ENCODE measurements at regions not wholly inside any gene's neighbourhood (a gene's known extent, or its start where the extent isn't known, plus 50 kb on each side); places are given as distances from the start of the nearest gene placed in this dataset.

- Histone ChIP-seq H3K27me3 (ENCODE audit: control insufficient read depth in 3 of 3, insufficient read depth in 3 of 3, low read length in 2 of 3) (no peaks in the 10 kb centered on the region), H3K4me3 (no peak overlapping the region), H3K9me3 (ENCODE audit: control insufficient read depth in 4 of 4, insufficient read depth in 3 of 4, low read length in 3 of 4) (no peaks in the 10 kb centered on the region), H3K9ac (ENCODE audit: insufficient read depth in 1 of 2, low read length in 2 of 2) (no peak overlapping the region), H3K27ac (ENCODE audit: low read depth in 1 of 2, low read length in 1 of 2) (no peak overlapping the region), H3K4me1 (ENCODE audit: control insufficient read depth in 5 of 5, insufficient read depth in 5 of 5, low read length in 5 of 5) (peaks cover 0 to 7% (median 0%) of the 10 kb centered on the region in 5 donors), H3K36me3 (ENCODE audit: control insufficient read depth in 4 of 4, insufficient read depth in 4 of 4, low read length in 4 of 4) (no peaks in the 10 kb centered on the region)
- 95 to 96% methylated on average over 1 of the region's 1 CpG for WGBS, 2 donors
- ATAC-seq (ENCODE audit: insufficient read depth, low FRiP score) (no peak), DNase-seq (no peak)
- TF ChIP-seq CTCF (IDR thresholded peaks at IDR 0.05; ENCODE audit: control extremely low read depth, extremely low read depth) = no peak
Measured at GRCh38 chr2:160689441-160689840, 195.8 kb upstream of the RBMS1 start.

- H3K9me3 ChIP-seq (ENCODE audit: control insufficient read depth in 4 of 4, insufficient read depth in 3 of 4, low read length in 3 of 4) = no peaks in the 10 kb centered on the region
- no peak overlapping the region for H3K27ac ChIP-seq (ENCODE audit: low read depth in 1 of 2, low read length in 1 of 2)
- 93 to 96% methylated on average over 2 of the region's 2 CpGs for WGBS, 2 donors
Measured at GRCh38 chr2:160694221-160694620, 200.6 kb upstream of the RBMS1 start.

GRCh38 chr2:160694631-160695030, 201.0 kb upstream of the RBMS1 start:
- no peak for ATAC-seq (ENCODE audit: insufficient read depth, low FRiP score)
- Histone ChIP-seq H3K36me3 (ENCODE audit: control insufficient read depth in 4 of 4, insufficient read depth in 4 of 4, low read length in 4 of 4) (no peaks in the 10 kb centered on the region), H3K4me1 (ENCODE audit: control insufficient read depth in 5 of 5, insufficient read depth in 5 of 5, low read length in 5 of 5) (no peaks in the 10 kb centered on the region), H3K9ac (ENCODE audit: insufficient read depth in 1 of 2, low read length in 2 of 2) (no peak overlapping the region), H3K27me3 (ENCODE audit: control insufficient read depth in 3 of 3, insufficient read depth in 3 of 3, low read length in 2 of 3) (no peaks in the 10 kb centered on the region), H3K4me3 (no peak overlapping the region), H3K9me3 (ENCODE audit: control insufficient read depth in 4 of 4, insufficient read depth in 3 of 4, low read length in 3 of 4) (no peaks in the 10 kb centered on the region), H3K27ac (ENCODE audit: low read depth in 1 of 2, low read length in 1 of 2) (no peak overlapping the region)
- WGBS, 2 donors = 45 to 48% methylated on average over 2 of the region's 2 CpGs
- no peak for DNase-seq
- no peak for TF ChIP-seq CTCF (IDR thresholded peaks at IDR 0.05; ENCODE audit: control extremely low read depth, extremely low read depth)

More at GRCh38 chr2:160694221-160694620, 200.6 kb upstream of the RBMS1 start:
- Histone ChIP-seq H3K4me3 (no peak overlapping the region), H3K27me3 (ENCODE audit: control insufficient read depth in 3 of 3, insufficient read depth in 3 of 3, low read length in 2 of 3) (no peaks in the 10 kb centered on the region), H3K4me1 (ENCODE audit: control insufficient read depth in 5 of 5, insufficient read depth in 5 of 5, low read length in 5 of 5) (no peaks in the 10 kb centered on the region), H3K9ac (ENCODE audit: insufficient read depth in 1 of 2, low read length in 2 of 2) (no peak overlapping the region), H3K36me3 (ENCODE audit: control insufficient read depth in 4 of 4, insufficient read depth in 4 of 4, low read length in 4 of 4) (no peaks in the 10 kb centered on the region)
- no peak for ATAC-seq (ENCODE audit: insufficient read depth, low FRiP score)
- no peak for TF ChIP-seq CTCF (IDR thresholded peaks at IDR 0.05; ENCODE audit: control extremely low read depth, extremely low read depth)
- no peak for DNase-seq

- WGBS, 2 donors = 84 to 99% methylated on average over 3 of the region's 3 CpGs
Measured at GRCh38 chr2:160695402-160696086, 201.9 kb upstream of the RBMS1 start.

More at GRCh38 chr2:160695402-160696086, 201.9 kb upstream of the RBMS1 start:
- Histone ChIP-seq H3K27ac (ENCODE audit: low read depth in 1 of 2, low read length in 1 of 2) (no peak overlapping the region), H3K36me3 (ENCODE audit: control insufficient read depth in 4 of 4, insufficient read depth in 4 of 4, low read length in 4 of 4) (no peaks in the 10 kb centered on the region), H3K4me3 (no peak overlapping the region), H3K4me1 (ENCODE audit: control insufficient read depth in 5 of 5, insufficient read depth in 5 of 5, low read length in 5 of 5) (peaks cover 0 to 8% (median 0%) of the 10 kb centered on the region in 5 donors), H3K27me3 (ENCODE audit: control insufficient read depth in 3 of 3, insufficient read depth in 3 of 3, low read length in 2 of 3) (no peaks in the 10 kb centered on the region), H3K9me3 (ENCODE audit: control insufficient read depth in 4 of 4, insufficient read depth in 3 of 4, low read length in 3 of 4) (no peaks in the 10 kb centered on the region), H3K9ac (ENCODE audit: insufficient read depth in 1 of 2, low read length in 2 of 2) (no peak overlapping the region)
- TF ChIP-seq CTCF (IDR thresholded peaks at IDR 0.05; ENCODE audit: control extremely low read depth, extremely low read depth) = no peak
- no peak for DNase-seq
- ATAC-seq (ENCODE audit: insufficient read depth, low FRiP score) = no peak
